MM.1S (cell line): ENCODE measurements at regions not wholly inside any gene's neighbourhood (a gene's known extent, or its start where the extent isn't known, plus 50 kb on each side); places are given as distances from the start of the nearest gene placed in this dataset.

ENCODE experiments used
- EZH2 ChIP-seq: fragments of 300-600 bp; sonication (generic); optimal IDR thresholded peaks from 2 replicates; pipeline ENCODE3; 2017; ENCODE audit warnings: low read depth, mild to moderate bottlenecking, antibody characterized with exemption, low read length, mixed read lengths
- EZH2phosphoT487 ChIP-seq: fragments of 300-600 bp; sonication (generic); IDR thresholded peaks from 2 replicates; pipeline ENCODE4 v1.6.1; 2018; ENCODE audit warnings: antibody characterized with exemption, low read length
- TF ChIP-seq, protein P1 (sequence below): fragments of 300-600 bp; sonication (generic); IDR thresholded peaks from 2 replicates; pipeline ENCODE4 v1.5.1; 2016; ENCODE audit warnings: antibody characterized with exemption, low read length, mixed read lengths

DNA sequence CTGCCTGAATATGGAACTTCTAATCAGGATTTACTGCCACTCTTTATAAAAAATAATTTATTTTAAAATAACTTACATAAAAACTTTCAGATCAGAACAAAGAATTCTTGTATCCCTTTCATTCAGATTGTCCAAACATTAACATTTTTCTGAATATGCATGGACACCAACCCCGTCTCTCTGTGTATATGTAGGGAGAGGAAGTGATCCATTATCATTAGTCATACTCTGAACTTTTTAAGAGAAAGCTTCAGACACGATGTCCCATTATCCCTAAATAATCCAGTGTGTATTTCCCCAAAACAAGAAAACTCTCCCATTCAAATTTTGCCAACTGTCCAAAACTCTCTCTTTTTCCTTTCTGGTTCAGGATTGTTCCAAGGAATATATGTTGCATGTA is 122.3 kb upstream of the CXADR start:
- TF ChIP-seq, protein P1, sequence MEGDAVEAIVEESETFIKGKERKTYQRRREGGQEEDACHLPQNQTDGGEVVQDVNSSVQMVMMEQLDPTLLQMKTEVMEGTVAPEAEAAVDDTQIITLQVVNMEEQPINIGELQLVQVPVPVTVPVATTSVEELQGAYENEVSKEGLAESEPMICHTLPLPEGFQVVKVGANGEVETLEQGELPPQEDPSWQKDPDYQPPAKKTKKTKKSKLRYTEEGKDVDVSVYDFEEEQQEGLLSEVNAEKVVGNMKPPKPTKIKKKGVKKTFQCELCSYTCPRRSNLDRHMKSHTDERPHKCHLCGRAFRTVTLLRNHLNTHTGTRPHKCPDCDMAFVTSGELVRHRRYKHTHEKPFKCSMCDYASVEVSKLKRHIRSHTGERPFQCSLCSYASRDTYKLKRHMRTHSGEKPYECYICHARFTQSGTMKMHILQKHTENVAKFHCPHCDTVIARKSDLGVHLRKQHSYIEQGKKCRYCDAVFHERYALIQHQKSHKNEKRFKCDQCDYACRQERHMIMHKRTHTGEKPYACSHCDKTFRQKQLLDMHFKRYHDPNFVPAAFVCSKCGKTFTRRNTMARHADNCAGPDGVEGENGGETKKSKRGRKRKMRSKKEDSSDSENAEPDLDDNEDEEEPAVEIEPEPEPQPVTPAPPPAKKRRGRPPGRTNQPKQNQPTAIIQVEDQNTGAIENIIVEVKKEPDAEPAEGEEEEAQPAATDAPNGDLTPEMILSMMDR = no peak
- no peak for TF ChIP-seq EZH2
- TF ChIP-seq EZH2phosphoT487 = no peak
